ENCODE measurements at regions not wholly inside any gene's neighbourhood (a gene's known extent, or its start where the extent isn't known, plus 50 kb on each side); places are given as distances from the start of the nearest gene placed in this dataset.
A peak's percentile ranks its signal among the peaks of the same experiment; 100 is the strongest.

- DNase-seq (ENCODE audit: low read depth): no peak
Measured at GRCh38 chr10:28250782-28251181, 52.1 kb downstream of the MPP7 start.

DNA sequence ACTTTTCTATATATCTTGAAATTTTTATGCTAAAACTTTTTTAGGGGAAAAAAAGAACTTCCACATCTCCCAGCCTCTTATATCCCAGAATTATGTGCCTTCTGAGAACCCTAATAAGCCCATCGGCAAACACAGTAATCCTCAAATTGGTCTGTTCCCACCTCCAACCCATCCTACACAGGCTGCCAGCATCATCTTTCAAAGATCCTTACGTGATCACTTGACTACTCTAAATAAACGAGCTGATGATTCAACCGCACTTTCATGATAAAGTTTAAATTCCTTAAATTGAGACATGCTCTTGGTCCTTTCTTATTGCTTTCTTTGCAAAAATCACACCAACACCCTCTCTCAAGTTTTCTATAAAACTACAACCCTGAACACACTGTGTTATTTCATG lies 52.5 kb downstream of the MPP7 start:
- no peak for DNase-seq (ENCODE audit: low read depth)

- DNase-seq (ENCODE audit: low read depth): no peak
Measured at GRCh38 chr10:28249512-28249911, 53.4 kb downstream of the MPP7 start.

DNA sequence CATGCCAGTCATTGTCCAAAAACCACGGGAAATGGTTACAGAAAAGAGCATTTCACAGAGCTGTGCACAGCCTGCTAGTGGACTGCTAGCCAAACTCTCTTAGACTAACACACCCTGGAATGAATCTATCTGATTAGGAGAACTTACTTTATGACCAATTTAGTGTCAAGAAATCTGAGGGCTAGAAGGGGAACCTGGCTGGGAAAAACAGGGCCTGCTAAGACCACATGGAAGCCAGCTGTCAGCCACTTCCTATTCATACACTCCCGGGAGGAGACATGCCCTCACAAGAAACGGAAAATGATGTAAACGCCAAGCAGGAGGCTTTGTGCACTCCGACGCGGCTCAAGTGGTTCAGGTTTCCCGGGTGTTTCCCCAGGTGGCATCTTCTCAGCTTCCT lies 54.8 kb downstream of the MPP7 start:
- peak; percentile 29 for DNase-seq (ENCODE audit: low read depth)

DNA sequence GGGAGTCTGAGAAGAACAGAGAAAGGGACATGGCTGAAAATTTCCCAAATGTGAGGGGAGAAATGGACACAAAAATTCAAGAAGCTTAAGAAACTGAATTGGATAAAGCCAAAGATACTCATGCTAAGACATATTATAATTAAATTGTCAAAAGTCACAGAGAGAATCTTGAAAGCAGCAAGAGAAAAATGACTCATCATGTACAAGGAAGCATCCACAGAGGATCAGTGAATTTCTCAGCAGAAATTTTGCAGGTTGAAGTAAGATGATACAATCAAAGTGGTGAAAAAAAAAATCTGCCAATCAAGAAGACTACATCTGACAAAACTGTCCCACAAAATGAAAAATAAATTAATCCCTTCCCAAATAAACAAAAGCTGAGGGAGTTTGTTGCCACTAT lies 56.8 kb downstream of the MPP7 start:
- no peak for DNase-seq (ENCODE audit: low read depth)

- no peak for DNase-seq (ENCODE audit: low read depth)
Measured at GRCh38 chr10:28243923-28244322, 58.9 kb downstream of the MPP7 start.

- no peak for DNase-seq (ENCODE audit: low read depth)
Measured at GRCh38 chr10:28242555-28243204, 60.2 kb downstream of the MPP7 start.

DNA sequence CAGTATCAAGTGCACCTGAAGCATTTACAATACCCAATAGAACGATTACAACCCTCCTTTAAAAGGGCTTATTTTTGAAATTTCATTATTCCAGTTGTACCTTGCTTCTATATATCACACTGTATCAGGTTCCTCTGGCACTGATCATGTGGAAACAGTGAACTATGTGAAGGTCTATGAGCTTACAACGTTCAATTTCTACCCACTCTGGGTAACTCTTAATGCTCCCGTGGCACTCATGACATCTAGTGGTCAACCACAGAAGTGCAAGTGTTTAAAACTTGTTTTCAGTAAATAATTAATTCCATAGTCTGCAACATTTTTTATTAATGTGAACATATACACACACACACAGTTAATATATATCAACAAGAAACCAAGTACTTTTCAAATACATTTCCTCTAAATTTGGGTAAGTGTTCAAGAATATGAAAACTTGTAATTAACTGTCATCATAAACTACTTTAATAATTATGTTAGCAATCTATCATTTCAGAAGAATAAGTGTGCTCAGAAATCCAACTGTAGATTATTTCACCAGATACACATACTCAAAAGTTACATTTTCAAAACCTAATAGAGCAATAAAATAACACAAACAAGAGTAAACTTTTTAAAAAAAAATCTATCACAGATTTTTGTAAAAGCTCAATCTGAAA lies 61.0 kb downstream of the MPP7 start:
- DNase-seq (ENCODE audit: low read depth): peak; percentile 28

DNA sequence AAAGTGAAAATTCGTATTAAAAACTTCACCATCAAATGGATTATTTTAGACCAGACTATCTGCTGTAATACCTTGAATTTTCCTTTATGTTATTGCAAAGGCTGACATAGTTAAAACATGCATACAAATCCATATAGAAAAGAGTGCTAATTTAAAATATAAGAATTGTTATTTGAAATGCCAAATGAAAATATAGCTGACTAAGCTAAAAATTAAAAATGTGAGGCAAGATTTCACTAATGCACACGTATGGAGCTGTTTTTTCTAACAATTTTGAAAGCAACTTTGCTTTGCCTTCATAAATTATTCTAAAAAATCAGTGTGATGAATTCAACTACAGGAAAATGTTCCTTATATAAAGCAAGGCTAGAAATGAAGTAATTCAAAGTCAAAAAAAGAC lies 62.5 kb downstream of the MPP7 start:
- DNase-seq (ENCODE audit: low read depth): no peak

DNA sequence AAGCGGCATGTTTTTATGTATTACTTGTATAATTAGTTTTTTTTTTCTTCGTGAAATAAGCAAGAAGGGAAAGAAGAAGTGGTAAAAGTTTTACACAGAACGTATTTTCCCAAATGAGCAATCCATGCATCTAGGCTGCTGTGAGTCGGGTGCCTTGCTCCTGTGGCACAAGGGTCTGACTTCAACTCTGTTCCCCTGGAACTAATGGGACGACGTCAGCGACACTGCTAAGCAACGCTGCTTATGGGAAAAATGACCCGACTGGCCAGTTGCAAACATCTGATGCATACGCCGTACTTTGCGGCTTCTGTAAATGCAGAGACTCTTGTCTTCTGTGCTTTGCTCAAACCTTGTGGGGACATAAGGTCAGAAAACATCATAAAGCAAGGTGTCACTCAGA lies 66.3 kb downstream of the MPP7 start:
- DNase-seq (ENCODE audit: low read depth): no peak

DNA sequence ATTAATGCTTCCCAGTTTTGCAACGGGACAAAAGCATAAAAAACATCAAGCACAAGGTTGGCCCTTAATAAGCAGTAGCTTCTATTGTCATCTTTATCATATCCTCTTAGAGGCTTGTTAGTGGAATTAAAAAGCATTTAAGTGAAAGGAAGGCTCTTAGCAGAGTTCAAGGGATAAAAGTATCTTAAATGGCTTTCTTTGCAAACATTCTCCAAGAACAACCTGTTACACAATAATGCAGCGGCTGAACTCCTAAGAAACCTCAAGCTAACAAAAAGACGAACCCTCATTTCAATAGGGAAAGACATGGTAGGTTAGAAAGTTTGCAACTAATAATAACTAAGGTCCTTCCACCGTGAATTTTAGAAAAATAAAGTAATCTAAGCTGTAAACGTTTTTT lies 82.1 kb downstream of the MPP7 start:
- no peak for DNase-seq (ENCODE audit: low read depth)

GRCh38 chr10:28219251-28219650 lies 83.6 kb downstream of the MPP7 start:
- DNase-seq (ENCODE audit: low read depth): no peak

- DNase-seq (ENCODE audit: low read depth): peak; percentile 52
Measured at GRCh38 chr10:28217848-28218247, 85.0 kb downstream of the MPP7 start.

- peak; percentile 13 for DNase-seq (ENCODE audit: low read depth)
Measured at GRCh38 chr10:28215930-28216329, 86.9 kb downstream of the MPP7 start.

DNA sequence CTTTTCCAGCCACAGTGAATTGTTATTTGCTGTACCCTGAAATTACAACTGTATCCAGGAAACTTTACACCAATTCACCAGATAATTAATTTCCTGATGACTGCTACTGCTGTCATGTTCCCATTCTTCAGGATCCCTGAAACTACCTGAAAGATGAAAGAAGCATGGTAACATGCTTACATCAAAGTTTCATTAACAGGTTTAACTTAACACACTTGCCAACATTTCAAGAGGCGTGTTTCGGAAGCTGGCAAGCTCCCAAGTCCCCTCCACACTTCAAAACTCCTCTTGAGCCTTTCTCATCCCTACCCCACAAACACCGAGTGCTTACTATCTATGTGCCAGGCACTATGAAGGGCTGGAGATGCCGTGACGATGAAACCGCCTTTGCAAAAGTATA lies 88.6 kb downstream of the MPP7 start:
- no peak for DNase-seq (ENCODE audit: low read depth)

DNA sequence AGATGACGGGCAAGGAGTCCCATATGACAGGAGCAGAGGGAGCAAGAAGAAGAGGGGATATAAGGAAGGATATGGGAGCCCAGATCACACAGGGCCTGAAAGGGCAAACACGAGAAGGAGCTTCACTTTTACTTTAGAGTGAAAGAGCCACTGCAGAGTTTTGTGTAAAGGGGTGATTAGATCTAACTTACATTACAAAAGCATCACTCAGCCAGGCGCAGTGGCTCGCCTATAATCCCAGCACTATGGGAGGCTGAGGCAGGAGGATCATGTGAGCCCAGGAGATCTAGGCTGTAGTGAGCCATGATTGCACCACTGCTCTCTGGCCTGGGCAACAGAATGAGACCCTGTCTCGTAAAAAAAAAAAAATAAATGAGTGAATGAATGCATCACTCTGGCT lies 91.1 kb downstream of the MPP7 start:
- DNase-seq (ENCODE audit: low read depth): no peak

- no peak for DNase-seq (ENCODE audit: low read depth)
Measured at GRCh38 chr10:28207799-28208198, 95.1 kb downstream of the MPP7 start.

DNA sequence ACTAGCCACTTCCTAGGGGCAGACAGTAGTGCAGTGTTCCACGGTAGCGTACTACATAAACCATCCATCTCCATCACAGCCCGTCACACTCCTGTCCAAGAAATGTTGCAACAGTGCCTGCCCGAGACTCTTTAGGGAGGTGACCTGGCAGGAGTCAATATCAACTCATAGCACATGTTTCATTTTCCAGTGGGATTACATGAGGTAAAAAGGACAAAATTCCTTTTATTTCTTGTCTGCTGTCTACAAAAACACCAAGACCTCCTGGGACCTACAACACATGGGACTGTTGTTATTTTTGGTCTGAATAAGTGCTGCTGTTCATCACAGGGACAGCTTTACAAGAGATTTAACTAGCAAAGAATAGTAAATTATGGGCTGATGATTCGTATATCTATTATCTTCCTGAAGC lies 99.9 kb downstream of the MPP7 start:
- DNase-seq (ENCODE audit: low read depth): no peak

DNA sequence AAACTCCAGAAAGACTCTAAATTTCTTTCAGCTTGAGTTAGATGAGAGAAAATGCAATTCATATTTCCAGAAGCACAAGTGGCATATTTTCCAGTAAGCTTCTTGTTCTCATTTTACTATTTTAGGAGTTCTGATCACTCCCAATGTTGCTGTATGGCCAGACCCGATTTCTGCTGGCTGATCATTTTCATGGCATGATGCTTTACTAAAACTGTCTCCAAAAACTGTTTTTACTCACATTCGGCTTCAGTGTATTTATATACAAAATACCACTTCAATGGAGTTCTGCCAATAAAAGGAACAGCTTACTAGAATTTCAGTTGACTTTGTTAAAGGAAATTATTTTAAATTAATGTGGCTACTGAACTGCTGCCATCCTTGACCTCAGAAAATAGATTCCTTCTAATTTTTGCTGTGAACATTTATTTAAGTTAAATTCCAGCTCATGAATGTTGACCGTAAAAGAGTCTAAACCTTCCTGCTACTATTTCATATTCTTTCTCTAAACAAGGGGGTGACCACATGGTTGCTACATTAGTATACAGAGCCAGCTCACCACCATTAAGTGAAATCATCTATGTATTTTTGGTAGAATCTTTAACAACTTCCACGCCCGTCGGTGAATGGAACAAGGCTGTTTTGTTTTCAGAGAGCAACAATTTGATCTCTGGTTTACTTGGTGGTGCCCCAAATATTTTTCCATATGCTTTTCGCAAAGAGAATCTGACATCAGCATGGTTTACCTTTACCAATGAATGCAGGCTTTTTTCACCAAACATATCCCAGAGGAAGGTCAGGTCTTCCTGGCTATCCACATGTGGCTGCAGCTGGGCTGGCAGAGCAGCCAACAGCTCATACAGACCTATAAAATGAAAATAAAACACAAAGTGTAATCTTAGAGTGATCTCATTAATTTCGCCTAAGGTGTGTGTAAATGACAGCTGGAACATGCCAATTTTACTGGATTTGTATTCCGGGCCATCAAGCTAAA lies 101.2 kb downstream of the MPP7 start:
- DNase-seq (ENCODE audit: low read depth): no peak

DNA sequence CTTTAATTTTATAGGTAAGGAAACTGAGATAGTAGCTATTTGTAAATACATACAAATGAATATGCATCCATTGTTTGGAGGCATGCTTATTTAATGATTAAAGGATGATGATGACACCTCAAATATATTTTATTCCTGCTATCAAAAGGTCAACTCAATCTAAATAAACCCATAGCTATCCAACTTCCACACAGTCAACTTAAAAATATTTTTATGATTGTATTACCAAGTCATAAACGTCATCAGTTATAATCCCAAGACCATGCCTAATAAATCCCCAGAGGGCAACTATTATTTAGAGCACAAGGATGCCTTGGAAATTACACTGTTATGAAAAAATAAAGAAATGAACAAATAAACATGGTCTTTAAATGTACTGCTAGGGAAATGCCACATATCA lies 102.1 kb downstream of the MPP7 start:
- DNase-seq (ENCODE audit: low read depth): no peak

DNA sequence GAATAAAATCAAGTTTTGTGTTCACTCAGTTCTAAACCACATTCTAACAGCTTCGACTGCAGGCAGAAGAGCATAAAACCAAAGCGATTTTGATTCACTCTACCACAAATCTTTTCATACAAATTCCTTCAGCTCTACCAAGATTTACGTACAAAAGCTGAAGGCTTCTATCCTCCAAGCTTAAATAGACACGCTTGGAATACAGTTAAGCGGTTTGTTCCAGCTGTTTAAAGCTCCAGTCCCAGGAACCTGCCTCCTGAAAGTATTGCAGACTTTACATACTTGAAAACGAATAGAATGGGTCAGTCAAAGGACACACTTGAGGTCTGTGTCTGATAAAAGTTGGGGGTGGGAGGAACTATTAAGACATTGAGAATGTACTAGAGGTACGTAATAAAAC lies 102.9 kb downstream of the MPP7 start:
- no peak for DNase-seq (ENCODE audit: low read depth)

DNA sequence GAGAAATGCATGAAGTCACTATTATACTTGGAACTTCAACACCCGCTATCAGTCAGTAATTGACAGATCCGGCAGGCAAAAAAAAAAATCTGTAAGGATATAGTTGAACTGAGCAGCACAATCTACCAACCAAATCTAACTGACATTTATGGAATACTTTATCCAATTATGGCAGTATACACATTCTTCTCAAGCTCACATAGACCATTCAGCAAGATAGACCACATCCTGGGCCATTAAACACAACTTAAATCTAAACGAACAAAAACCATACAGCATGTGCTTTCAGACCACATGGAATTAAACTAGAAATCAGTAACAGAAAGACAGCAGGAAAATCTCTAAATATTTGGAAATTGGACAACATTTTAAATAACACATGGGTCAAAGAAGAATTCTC lies 112.7 kb downstream of the MPP7 start:
- DNase-seq (ENCODE audit: low read depth): no peak

- no peak for DNase-seq (ENCODE audit: low read depth)
Measured at GRCh38 chr10:28188526-28188925, 114.3 kb downstream of the MPP7 start.
